ENCODE measurements at regions not wholly inside any gene's neighbourhood (a gene's known extent, or its start where the extent isn't known, plus 50 kb on each side); places are given as distances from the start of the nearest gene placed in this dataset.
"Not testable (repeated sequence)": the region's sequence is repeated elsewhere in the genome, so short reads cannot be mapped to it uniquely, and the experiment has no call there.

GRCh38 chr5:87581661-87582060, 168.9 kb upstream of the CCNH start:
- Mint-ChIP-seq H3K4me1 (ENCODE audit: low read depth) (no peaks in the 10 kb centered on the region), H3K4me3 (ENCODE audit: low read depth) (no peak overlapping the region), H3K27me3 (ENCODE audit: low read depth) (no peaks in the 10 kb centered on the region), H3K9me3 (no peaks in the 10 kb centered on the region), H3K36me3 (ENCODE audit: low read depth) (no peaks in the 10 kb centered on the region), H3K27ac (no peak overlapping the region)
- DNase-seq (ENCODE audit: low spot score) = no peak
- intact Hi-C loops (cut with micrococcal nuclease) = no loop called here

GRCh38 chr5:87579678-87580077, 166.9 kb upstream of the CCNH start:
- intact Hi-C loops (cut with micrococcal nuclease) = no loop called here
- H3K27me3 Mint-ChIP-seq (ENCODE audit: low read depth) = no peaks in the 10 kb centered on the region
- no peaks in the 10 kb centered on the region for H3K36me3 Mint-ChIP-seq (ENCODE audit: low read depth)
- H3K4me1 Mint-ChIP-seq (ENCODE audit: low read depth) = no peaks in the 10 kb centered on the region
- no peak overlapping the region for H3K27ac Mint-ChIP-seq
- H3K4me3 Mint-ChIP-seq (ENCODE audit: low read depth) = no peak overlapping the region
- no peaks in the 10 kb centered on the region for H3K9me3 Mint-ChIP-seq
- DNase-seq (ENCODE audit: low spot score) = no peak

GRCh38 chr5:87576867-87577266, 164.1 kb upstream of the CCNH start:
- no peak for DNase-seq (ENCODE audit: low spot score)
- Mint-ChIP-seq H3K27ac (no peak overlapping the region), H3K4me1 (ENCODE audit: low read depth) (no peaks in the 10 kb centered on the region), H3K27me3 (ENCODE audit: low read depth) (no peaks in the 10 kb centered on the region), H3K36me3 (ENCODE audit: low read depth) (no peaks in the 10 kb centered on the region), H3K4me3 (ENCODE audit: low read depth) (no peak overlapping the region), H3K9me3 (no peaks in the 10 kb centered on the region)
- intact Hi-C loops (cut with micrococcal nuclease) = no loop called here

- H3K36me3 Mint-ChIP-seq (ENCODE audit: low read depth); H3K27ac Mint-ChIP-seq; H3K4me1 Mint-ChIP-seq (ENCODE audit: low read depth); H3K4me3 Mint-ChIP-seq (ENCODE audit: low read depth); H3K27me3 Mint-ChIP-seq (ENCODE audit: low read depth); DNase-seq (ENCODE audit: low spot score); H3K9me3 Mint-ChIP-seq; intact Hi-C loops (cut with micrococcal nuclease): not testable (repeated sequence)
These were observed 163.6 kb upstream of the CCNH start for GRCh38 chr5:87576306-87576705.

GRCh38 chr5:87574106-87574505, 161.4 kb upstream of the CCNH start:
- H3K4me1 Mint-ChIP-seq (ENCODE audit: low read depth) = no peaks in the 10 kb centered on the region
- H3K27ac Mint-ChIP-seq = no peak overlapping the region
- no peaks in the 10 kb centered on the region for H3K9me3 Mint-ChIP-seq
- intact Hi-C loops (cut with micrococcal nuclease) = no loop called here
- no peaks in the 10 kb centered on the region for H3K36me3 Mint-ChIP-seq (ENCODE audit: low read depth)
- no peak for DNase-seq (ENCODE audit: low spot score)
- H3K4me3 Mint-ChIP-seq (ENCODE audit: low read depth) = no peak overlapping the region
- no peaks in the 10 kb centered on the region for H3K27me3 Mint-ChIP-seq (ENCODE audit: low read depth)

GRCh38 chr5:87572611-87573010, 159.9 kb upstream of the CCNH start:
- no peak overlapping the region for H3K4me3 Mint-ChIP-seq (ENCODE audit: low read depth)
- H3K4me1 Mint-ChIP-seq (ENCODE audit: low read depth) = no peaks in the 10 kb centered on the region
- no peaks in the 10 kb centered on the region for H3K27me3 Mint-ChIP-seq (ENCODE audit: low read depth)
- intact Hi-C loops (cut with micrococcal nuclease) = no loop called here
- no peaks in the 10 kb centered on the region for H3K36me3 Mint-ChIP-seq (ENCODE audit: low read depth)
- DNase-seq (ENCODE audit: low spot score) = no peak
- H3K9me3 Mint-ChIP-seq = no peaks in the 10 kb centered on the region
- no peak overlapping the region for H3K27ac Mint-ChIP-seq

- Mint-ChIP-seq H3K27ac (no peak overlapping the region), H3K36me3 (ENCODE audit: low read depth) (no peaks in the 10 kb centered on the region), H3K9me3 (no peaks in the 10 kb centered on the region), H3K4me3 (ENCODE audit: low read depth) (no peak overlapping the region), H3K4me1 (ENCODE audit: low read depth) (no peaks in the 10 kb centered on the region), H3K27me3 (ENCODE audit: low read depth) (no peaks in the 10 kb centered on the region)
- intact Hi-C loops (cut with micrococcal nuclease) = no loop called here
- no peak for DNase-seq (ENCODE audit: low spot score)
These were observed 159.4 kb upstream of the CCNH start for GRCh38 chr5:87572090-87572489.

GRCh38 chr5:87570366-87570765, 157.6 kb upstream of the CCNH start:
- no peaks in the 10 kb centered on the region for H3K9me3 Mint-ChIP-seq
- no peak overlapping the region for H3K4me3 Mint-ChIP-seq (ENCODE audit: low read depth)
- H3K36me3 Mint-ChIP-seq (ENCODE audit: low read depth) = no peaks in the 10 kb centered on the region
- intact Hi-C loops (cut with micrococcal nuclease) = no loop called here
- no peak for DNase-seq (ENCODE audit: low spot score)
- H3K27me3 Mint-ChIP-seq (ENCODE audit: low read depth) = no peaks in the 10 kb centered on the region
- H3K27ac Mint-ChIP-seq = no peak overlapping the region
- H3K4me1 Mint-ChIP-seq (ENCODE audit: low read depth) = no peaks in the 10 kb centered on the region

- DNase-seq (ENCODE audit: low spot score) = no peak
- intact Hi-C loops (cut with micrococcal nuclease) = no loop called here
- Mint-ChIP-seq H3K9me3 (no peaks in the 10 kb centered on the region), H3K4me1 (ENCODE audit: low read depth) (no peaks in the 10 kb centered on the region), H3K27ac (no peak overlapping the region), H3K36me3 (ENCODE audit: low read depth) (no peaks in the 10 kb centered on the region), H3K4me3 (ENCODE audit: low read depth) (no peak overlapping the region), H3K27me3 (ENCODE audit: low read depth) (no peaks in the 10 kb centered on the region)
These were observed 149.3 kb upstream of the CCNH start for GRCh38 chr5:87562068-87562467.

GRCh38 chr5:87560528-87560927, 147.8 kb upstream of the CCNH start:
- Mint-ChIP-seq H3K27ac (no peak overlapping the region), H3K4me1 (ENCODE audit: low read depth) (no peaks in the 10 kb centered on the region), H3K27me3 (ENCODE audit: low read depth) (no peaks in the 10 kb centered on the region), H3K4me3 (ENCODE audit: low read depth) (no peak overlapping the region), H3K36me3 (ENCODE audit: low read depth) (no peaks in the 10 kb centered on the region), H3K9me3 (no peaks in the 10 kb centered on the region)
- intact Hi-C loops (cut with micrococcal nuclease) = no loop called here
- DNase-seq (ENCODE audit: low spot score) = no peak

- Mint-ChIP-seq H3K36me3 (ENCODE audit: low read depth) (no peaks in the 10 kb centered on the region), H3K4me3 (ENCODE audit: low read depth) (no peak overlapping the region)
These were observed 139.2 kb upstream of the CCNH start for GRCh38 chr5:87551911-87552310.

GRCh38 chr5:87541676-87542075, 128.9 kb upstream of the CCNH start:
- Mint-ChIP-seq H3K27me3 (ENCODE audit: low read depth) (no peaks in the 10 kb centered on the region), H3K36me3 (ENCODE audit: low read depth) (no peaks in the 10 kb centered on the region), H3K27ac (no peak overlapping the region), H3K9me3 (no peaks in the 10 kb centered on the region), H3K4me1 (ENCODE audit: low read depth) (no peaks in the 10 kb centered on the region), H3K4me3 (ENCODE audit: low read depth) (no peak overlapping the region)
- no peak for DNase-seq (ENCODE audit: low spot score)
- intact Hi-C loops (cut with micrococcal nuclease) = no loop called here

More at GRCh38 chr5:87551911-87552310, 139.2 kb upstream of the CCNH start:
- no peaks in the 10 kb centered on the region for H3K27me3 Mint-ChIP-seq (ENCODE audit: low read depth)
- peaks cover 11% of the 10 kb centered on the region for H3K9me3 Mint-ChIP-seq
- no peak for DNase-seq (ENCODE audit: low spot score)
- H3K4me1 Mint-ChIP-seq (ENCODE audit: low read depth) = no peaks in the 10 kb centered on the region
- H3K27ac Mint-ChIP-seq = no peak overlapping the region
- intact Hi-C loops (cut with micrococcal nuclease) = no loop called here

- no peak for DNase-seq (ENCODE audit: low spot score)
- intact Hi-C loops (cut with micrococcal nuclease) = no loop called here
- no peaks in the 10 kb centered on the region for H3K9me3 Mint-ChIP-seq
- H3K4me3 Mint-ChIP-seq (ENCODE audit: low read depth) = no peak overlapping the region
- no peaks in the 10 kb centered on the region for H3K27me3 Mint-ChIP-seq (ENCODE audit: low read depth)
- H3K27ac Mint-ChIP-seq = no peak overlapping the region
- no peaks in the 10 kb centered on the region for H3K36me3 Mint-ChIP-seq (ENCODE audit: low read depth)
- H3K4me1 Mint-ChIP-seq (ENCODE audit: low read depth) = no peaks in the 10 kb centered on the region
These were observed 128.3 kb upstream of the CCNH start for GRCh38 chr5:87541033-87541432.

GRCh38 chr5:87539839-87540238, 127.1 kb upstream of the CCNH start:
- no peak overlapping the region for H3K27ac Mint-ChIP-seq
- H3K9me3 Mint-ChIP-seq = no peaks in the 10 kb centered on the region
- no peaks in the 10 kb centered on the region for H3K27me3 Mint-ChIP-seq (ENCODE audit: low read depth)
- H3K4me3 Mint-ChIP-seq (ENCODE audit: low read depth) = no peak overlapping the region
- no peaks in the 10 kb centered on the region for H3K36me3 Mint-ChIP-seq (ENCODE audit: low read depth)
- intact Hi-C loops (cut with micrococcal nuclease) = no loop called here
- H3K4me1 Mint-ChIP-seq (ENCODE audit: low read depth) = no peaks in the 10 kb centered on the region
- no peak for DNase-seq (ENCODE audit: low spot score)

Measured in activated T-helper 2 cell treated with anti-CD3 and anti-CD28 coated beads, Interferon-gamma antibody, Interleukin-2, Interleukin-4, amounts not matched to agents 10 μg/mL and 5 μg/mL and 100 μg/mL, durations not matched to agents 14 hours and 24 hours and 36 hours (primary cell).